ENCODE measurements at regions not wholly inside any gene's neighbourhood (a gene's known extent, or its start where the extent isn't known, plus 50 kb on each side); places are given as distances from the start of the nearest gene placed in this dataset.

- H3K27me3 ChIP-seq (ENCODE audit: insufficient read depth, low read length): no peaks in the 10 kb centered on the region
- H3K18ac ChIP-seq (ENCODE audit: insufficient read length, low read depth, low read length): no peak overlapping the region
- H2BK15ac ChIP-seq (ENCODE audit: low read depth, low read length): no peak overlapping the region
- no peak overlapping the region for H3K27ac ChIP-seq (ENCODE audit: insufficient read length, low read depth, low read length)
- H3K79me1 ChIP-seq (ENCODE audit: insufficient read depth, low read depth, low read length, poor library complexity, severe bottlenecking): no peaks in the 10 kb centered on the region
- peaks cover 18% of the 10 kb centered on the region for H3K27me3 Mint-ChIP-seq (ENCODE audit: low read depth)
- peaks cover 9% of the 10 kb centered on the region for H3K23me2 ChIP-seq (ENCODE audit: insufficient read length, low read depth, low read length, poor library complexity, severe bottlenecking)
- H2BK120ac ChIP-seq (ENCODE audit: low read depth, low read length, poor library complexity, severe bottlenecking): no peak overlapping the region
- WGBS (ENCODE audit: extremely low coverage, insufficient read length, low lambda C conversion rate): no CpG with 5 or more reads among the region's 7 CpGs
- H4K20me1 ChIP-seq (ENCODE audit: control insufficient read depth, insufficient read depth, insufficient read length): no peaks in the 10 kb centered on the region
- no peak overlapping the region for H3K4ac ChIP-seq (ENCODE audit: low read depth, low read length)
- H3K4me1 ChIP-seq (ENCODE audit: insufficient read depth, low read length): no peaks in the 10 kb centered on the region
- H3K27ac Mint-ChIP-seq: no peak overlapping the region
- no peak overlapping the region for H2BK20ac ChIP-seq (ENCODE audit: low read depth, low read length, poor library complexity, severe bottlenecking)
- H3K14ac ChIP-seq (ENCODE audit: insufficient read depth, low read length): no peak overlapping the region
- H2BK12ac ChIP-seq (ENCODE audit: insufficient read length, low read depth, low read length): no peak overlapping the region
- H3K23ac ChIP-seq (ENCODE audit: insufficient read length, low read depth, low read length): no peak overlapping the region
- H3K36me3 Mint-ChIP-seq (ENCODE audit: insufficient read depth in 1 of 3, low read depth in 3 of 3): peaks cover 0 to 3% (median 0%) of the 10 kb centered on the region in 3 experiments; a peak in 2 of 7 replicates
- no peak overlapping the region for H2AFZ ChIP-seq (ENCODE audit: low read length)
- no peak overlapping the region for H3K4me3 Mint-ChIP-seq
- no peak overlapping the region for H3T11ph ChIP-seq (ENCODE audit: low read length)
- no peak overlapping the region for H4K8ac ChIP-seq (replicated peaks; ENCODE audit: insufficient read length, low read depth, low read length)
- H4K91ac ChIP-seq (ENCODE audit: insufficient read length, low read depth, low read length): no peak overlapping the region
- no peak overlapping the region for H2AK5ac ChIP-seq (ENCODE audit: insufficient read length, low read length)
- no peaks in the 10 kb centered on the region for H3K9me3 ChIP-seq (ENCODE audit: control insufficient read depth, low read depth, low read length)
- H3K9me3 Mint-ChIP-seq: no peaks in the 10 kb centered on the region; a peak in 2 of 5 replicates
- no peak for DNase-seq
- no peaks in the 10 kb centered on the region for H3K79me2 ChIP-seq (ENCODE audit: insufficient read depth, low read length)
- TF ChIP-seq, protein P1, sequence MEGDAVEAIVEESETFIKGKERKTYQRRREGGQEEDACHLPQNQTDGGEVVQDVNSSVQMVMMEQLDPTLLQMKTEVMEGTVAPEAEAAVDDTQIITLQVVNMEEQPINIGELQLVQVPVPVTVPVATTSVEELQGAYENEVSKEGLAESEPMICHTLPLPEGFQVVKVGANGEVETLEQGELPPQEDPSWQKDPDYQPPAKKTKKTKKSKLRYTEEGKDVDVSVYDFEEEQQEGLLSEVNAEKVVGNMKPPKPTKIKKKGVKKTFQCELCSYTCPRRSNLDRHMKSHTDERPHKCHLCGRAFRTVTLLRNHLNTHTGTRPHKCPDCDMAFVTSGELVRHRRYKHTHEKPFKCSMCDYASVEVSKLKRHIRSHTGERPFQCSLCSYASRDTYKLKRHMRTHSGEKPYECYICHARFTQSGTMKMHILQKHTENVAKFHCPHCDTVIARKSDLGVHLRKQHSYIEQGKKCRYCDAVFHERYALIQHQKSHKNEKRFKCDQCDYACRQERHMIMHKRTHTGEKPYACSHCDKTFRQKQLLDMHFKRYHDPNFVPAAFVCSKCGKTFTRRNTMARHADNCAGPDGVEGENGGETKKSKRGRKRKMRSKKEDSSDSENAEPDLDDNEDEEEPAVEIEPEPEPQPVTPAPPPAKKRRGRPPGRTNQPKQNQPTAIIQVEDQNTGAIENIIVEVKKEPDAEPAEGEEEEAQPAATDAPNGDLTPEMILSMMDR (conservative IDR thresholded peaks at IDR 0.05): no peak
- peaks cover 59 to 63% of the 10 kb centered on the region in 2 experiments for H3K4me1 Mint-ChIP-seq
- H3K4me2 ChIP-seq (ENCODE audit: insufficient read depth, insufficient read length, low read length): no peak overlapping the region
- H3K56ac ChIP-seq (ENCODE audit: insufficient read length, low read depth, low read length): no peak overlapping the region
- no peak overlapping the region for H2BK5ac ChIP-seq (ENCODE audit: insufficient read length, low read length)
- no peak overlapping the region for H4K5ac ChIP-seq (ENCODE audit: insufficient read length, low read depth, low read length)
- no peak overlapping the region for H3K9ac ChIP-seq (ENCODE audit: extremely low read depth, insufficient read length, low read length)
Observed at GRCh38 chr13:99898421-99898820, 73.1 kb downstream of the ZIC5 start.

Data from H9 (cell line).